SU-DHL-6 (cell line): ENCODE measurements at regions not wholly inside any gene's neighbourhood (a gene's known extent, or its start where the extent isn't known, plus 50 kb on each side); places are given as distances from the start of the nearest gene placed in this dataset.

Experiments
- EZH2phosphoT487 ChIP-seq: fragments of 200-600 bp; sonication (generic), shearing (Covaris generic); conservative IDR thresholded peaks from 2 replicates; pipeline ENCODE4 v1.6.1; 2018; ENCODE audit warnings: mild to moderate bottlenecking, antibody characterized with exemption, low read length, moderate library complexity, mixed read lengths
- TF ChIP-seq, protein P1 (sequence below): fragments of 200-600 bp; sonication (generic); IDR thresholded peaks from one replicate; pipeline ENCODE4 v1.5.1; 2017; ENCODE audit warnings: antibody characterized with exemption, mild to moderate bottlenecking, low read length, moderate library complexity; ENCODE audit not compliant: insufficient read depth, poor library complexity, severe bottlenecking

DNA sequence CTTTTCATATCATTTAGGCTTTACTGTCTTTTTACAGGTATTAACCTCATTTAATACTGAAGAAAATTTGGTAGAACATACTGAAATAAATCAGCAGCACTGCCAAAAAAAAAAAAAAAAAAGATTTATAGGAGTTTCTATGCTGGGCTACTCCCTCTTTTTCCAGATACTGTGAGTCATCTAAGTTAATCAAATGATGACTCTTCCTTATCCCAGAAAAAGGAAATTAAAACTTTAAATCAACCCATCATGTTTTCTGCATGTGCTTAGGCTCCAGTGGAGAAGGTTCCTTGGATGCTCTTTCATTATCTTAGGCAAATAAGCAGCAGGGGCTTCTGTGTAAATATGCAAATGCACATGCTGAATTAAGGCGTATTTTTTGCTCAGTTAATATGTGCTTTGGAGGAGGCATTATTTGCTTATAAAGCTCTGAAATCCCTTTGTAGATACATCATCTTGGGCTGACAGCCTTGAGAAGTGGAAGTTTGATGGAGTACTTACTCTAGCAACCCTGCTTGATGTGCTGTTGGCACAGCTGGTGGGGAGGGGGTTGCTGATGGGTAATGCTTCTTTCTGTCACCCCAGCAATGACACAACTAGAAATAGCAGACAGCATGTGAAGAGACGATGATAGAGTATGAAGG lies 136.1 kb downstream of the C4orf33 start:
- TF ChIP-seq, protein P1, sequence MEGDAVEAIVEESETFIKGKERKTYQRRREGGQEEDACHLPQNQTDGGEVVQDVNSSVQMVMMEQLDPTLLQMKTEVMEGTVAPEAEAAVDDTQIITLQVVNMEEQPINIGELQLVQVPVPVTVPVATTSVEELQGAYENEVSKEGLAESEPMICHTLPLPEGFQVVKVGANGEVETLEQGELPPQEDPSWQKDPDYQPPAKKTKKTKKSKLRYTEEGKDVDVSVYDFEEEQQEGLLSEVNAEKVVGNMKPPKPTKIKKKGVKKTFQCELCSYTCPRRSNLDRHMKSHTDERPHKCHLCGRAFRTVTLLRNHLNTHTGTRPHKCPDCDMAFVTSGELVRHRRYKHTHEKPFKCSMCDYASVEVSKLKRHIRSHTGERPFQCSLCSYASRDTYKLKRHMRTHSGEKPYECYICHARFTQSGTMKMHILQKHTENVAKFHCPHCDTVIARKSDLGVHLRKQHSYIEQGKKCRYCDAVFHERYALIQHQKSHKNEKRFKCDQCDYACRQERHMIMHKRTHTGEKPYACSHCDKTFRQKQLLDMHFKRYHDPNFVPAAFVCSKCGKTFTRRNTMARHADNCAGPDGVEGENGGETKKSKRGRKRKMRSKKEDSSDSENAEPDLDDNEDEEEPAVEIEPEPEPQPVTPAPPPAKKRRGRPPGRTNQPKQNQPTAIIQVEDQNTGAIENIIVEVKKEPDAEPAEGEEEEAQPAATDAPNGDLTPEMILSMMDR: no peak
- TF ChIP-seq EZH2phosphoT487: no peak
